ENCODE measurements at regions not wholly inside any gene's neighbourhood (a gene's known extent, or its start where the extent isn't known, plus 50 kb on each side); places are given as distances from the start of the nearest gene placed in this dataset.
"Not testable (repeated sequence)": the region's sequence is repeated elsewhere in the genome, so short reads cannot be mapped to it uniquely, and the experiment has no call there.

DNA sequence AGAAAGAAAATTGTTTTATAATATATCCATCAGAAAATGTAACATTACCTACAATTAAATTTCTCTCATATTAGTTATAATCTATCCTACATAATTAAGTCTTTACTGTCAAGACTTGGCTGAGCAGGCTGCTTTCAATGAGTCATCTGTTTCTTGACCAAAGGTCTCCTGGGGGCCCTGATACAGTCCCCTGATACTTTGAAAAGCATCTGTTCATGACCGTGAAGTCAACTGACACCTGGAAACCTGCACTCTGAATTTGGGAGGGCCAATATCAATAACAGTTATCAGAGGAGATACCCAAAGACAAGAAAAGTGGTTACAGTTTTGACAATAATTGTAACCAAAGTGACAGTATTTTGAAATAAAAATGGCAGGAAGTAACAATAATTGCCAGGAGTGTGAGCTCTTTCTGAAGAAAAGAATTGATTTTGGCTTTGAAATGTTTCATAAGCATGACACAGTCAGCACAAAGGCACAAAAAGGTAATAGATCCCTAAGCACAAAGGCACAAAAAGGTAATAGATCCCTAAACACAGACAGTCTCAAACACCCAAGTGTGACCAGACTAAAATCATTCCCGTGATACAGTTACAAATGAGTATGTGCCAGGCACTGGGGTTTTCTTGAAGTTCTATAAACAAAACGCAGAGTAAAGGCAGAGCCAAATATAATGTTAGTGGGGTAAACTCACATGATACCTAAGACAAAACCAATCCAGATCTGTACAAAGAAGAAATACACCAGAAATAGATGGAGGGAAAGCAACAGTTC is 260.7 kb downstream of the PLOD2 start:
- no peak for DNase-seq

DNA sequence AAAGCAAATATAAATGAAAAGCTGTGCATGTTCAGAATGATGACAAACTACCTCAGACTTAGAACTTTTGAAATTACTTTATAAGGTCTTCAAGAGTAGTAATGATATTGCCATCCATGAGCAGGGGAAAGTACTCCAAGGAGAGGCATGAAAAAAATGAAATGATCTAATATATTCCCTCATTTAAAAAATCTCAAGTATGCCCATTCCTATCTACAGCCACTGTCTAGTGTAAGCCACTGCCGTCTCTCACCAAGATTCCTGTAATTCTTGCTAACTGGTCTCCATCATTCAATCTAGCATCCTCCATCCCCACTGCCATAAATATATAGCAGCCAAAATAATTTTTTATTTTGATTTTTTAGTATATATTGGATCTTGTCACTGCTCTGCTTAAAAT is 258.8 kb downstream of the PLOD2 start:
- DNase-seq = no peak

DNA sequence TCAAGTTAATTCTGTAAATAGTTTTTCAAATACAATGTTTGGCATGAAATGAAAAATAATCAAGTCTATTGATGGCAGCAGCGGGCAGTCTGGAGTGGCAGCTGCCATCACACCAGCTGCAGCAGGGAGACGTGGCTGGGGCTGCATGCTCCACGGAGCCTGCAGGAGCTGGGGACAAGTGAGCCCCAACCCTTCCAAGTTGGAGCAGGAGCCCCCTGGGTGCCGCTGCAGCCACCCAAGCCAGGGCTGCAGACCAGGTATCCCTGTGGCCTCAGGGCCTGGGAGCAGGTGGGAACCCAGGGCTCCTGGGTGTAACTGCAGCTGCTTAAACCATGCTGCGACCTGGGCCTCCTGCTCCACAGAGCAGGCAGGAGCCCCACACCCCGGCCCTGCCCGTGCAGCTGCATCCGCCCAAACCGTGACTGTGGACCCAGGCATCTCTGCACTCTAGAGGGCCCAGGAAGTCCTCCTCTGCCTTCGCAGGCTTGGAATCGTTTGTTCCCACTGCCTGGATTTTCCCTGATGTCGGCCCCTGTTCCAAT is 257.4 kb downstream of the PLOD2 start:
- no peak for DNase-seq

DNA sequence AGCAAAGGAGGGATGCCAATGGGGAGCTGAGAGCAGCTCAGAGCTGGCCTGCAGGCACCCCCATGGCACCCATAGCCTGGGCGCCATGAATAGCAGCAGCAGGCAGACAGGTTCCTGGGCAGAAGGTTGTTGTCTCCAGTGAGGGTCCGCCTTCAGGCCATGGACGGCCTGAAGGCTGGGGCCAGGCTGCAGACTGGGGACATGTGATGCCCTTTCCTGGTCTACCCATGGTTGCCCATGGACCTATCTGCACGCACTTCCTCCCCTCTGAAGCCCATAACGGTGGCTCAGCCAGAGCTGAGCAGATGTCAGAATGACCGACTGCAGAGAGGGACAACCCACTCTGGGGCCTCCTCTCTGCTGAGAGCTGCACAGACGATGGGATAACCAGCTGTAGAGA is 256.8 kb downstream of the PLOD2 start:
- no peak for DNase-seq

DNA sequence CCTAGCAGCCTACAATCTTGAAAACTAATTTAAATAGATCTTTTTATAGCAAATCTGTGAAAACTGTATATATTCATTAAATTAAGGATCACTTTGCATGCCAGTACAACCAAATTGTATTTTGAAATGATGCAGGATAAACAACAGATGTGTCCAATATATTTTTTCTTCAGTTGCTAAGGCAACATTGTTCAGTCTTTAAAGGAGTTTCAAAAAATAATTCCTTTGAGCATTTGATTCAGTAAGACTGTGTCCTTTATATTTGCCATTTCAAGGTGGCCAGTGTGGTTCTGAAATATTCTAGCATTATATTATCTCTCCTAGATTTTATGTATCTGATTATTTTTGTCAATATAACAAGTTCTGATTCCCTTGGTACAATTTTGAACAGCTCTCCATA is 254.7 kb downstream of the PLOD2 start:
- DNase-seq = no peak

DNA sequence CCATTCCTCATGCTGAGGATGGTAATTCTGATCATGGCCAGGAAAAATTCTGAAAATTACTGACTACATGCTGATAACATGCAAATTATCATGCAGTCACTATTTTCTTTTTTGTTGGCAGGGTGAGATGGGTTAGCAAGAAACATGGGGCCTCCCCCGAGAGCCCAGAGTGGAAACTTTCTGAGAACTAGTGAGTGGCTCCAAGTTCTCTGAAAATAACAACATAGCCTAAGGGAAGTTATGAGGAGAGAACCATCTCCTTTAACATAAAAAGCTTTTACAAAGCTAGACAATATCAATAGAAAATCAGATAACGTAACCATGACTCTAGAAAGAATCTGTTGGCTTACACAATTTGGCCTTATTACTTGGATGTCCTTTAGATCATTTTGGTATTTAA is 254.2 kb downstream of the PLOD2 start:
- no peak for DNase-seq

DNA sequence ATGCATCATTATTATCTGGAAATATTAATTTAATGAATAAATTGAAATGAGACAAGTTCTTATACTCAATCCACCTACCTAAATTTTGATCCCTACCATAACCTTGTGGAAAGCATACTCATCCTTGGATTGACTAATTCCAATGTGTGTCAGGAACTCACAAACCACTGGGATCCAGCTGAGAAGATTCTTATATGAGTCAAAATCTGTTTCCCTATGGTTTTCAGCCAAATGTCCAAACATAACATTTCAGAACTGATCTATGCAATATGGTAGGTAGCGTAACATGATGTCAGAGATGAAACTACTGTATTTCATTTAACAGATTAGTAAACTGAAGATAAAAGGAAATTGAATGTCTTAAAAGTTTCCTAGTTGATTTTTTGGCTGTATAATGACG is 250.0 kb downstream of the PLOD2 start:
- DNase-seq = no peak

DNA sequence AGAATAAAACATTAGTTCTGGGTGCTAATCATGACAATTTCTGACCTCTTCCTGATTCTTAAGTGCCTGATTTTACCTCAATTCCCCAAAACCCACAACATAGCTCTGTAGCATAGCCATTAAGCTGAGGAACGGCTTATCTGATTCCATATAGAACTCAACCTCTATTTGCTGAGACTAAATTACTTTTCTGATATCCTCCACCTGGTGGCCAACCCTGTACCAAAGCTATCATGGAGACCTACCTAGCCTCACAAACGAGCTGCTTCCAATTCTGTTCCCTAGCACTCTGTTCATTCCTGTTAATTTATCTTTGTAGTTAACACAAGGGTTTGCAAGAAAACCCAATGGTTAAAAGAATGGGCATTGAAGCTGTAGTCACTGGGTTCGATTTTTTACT is 245.2 kb downstream of the PLOD2 start:
- no peak for DNase-seq

DNA sequence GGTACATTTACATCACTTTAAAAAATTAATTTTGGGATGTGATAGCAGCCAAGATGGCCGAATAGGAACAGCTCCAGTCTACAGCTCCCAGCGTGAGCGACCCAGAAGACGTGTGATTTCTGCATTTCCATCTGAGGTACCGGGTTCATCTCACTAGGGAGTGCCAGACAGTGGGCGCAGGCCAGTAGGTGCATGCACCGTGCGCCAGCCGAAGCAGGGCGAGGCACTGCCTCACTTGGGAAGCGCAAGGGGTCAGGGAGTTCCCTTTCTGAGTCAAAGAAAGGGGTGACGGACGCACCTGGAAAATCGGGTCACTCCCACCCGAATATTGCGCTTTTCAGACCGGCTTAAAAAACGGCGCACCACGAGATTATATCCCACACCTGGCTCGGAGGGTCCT is 233.2 kb downstream of the PLOD2 start:
- not testable (repeated sequence) for DNase-seq

DNA sequence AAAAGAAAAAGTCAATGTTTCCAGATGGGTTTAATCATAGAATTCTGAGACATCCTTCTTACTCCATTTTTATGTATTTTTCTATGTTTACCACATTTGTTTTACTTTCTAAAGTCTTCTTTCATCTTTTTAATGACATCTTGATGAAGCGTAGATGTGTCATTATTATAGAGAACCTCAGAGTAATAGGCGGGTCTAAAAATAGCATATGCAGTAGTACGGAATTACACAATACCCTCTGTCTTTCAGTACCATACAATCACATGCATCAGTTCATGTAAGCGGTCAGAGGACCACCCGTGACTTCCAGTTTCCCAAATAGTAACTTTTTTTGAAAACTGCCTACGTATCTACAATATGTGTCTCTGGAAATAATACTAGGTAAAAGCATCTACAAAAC is 224.0 kb downstream of the PLOD2 start:
- DNase-seq = no peak

DNA sequence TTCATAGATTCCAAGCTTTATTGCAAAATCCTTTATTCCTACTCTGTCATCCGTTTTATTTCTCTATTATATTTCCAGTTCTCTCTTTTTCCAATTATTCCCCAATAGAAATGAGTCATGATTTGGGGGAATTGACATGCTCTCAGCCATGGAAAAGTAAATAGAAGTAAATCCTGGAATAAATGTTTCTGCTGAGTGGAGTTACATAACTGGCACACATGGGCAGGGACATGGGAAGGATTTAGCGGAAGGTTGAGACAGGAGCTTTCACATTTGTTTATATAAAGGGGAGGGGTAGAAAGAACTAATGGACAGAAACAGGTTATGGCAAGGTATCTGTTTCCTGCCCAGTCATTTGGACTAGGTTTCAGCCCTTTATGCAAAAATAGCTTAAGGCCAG is 221.6 kb downstream of the PLOD2 start:
- DNase-seq = no peak

DNA sequence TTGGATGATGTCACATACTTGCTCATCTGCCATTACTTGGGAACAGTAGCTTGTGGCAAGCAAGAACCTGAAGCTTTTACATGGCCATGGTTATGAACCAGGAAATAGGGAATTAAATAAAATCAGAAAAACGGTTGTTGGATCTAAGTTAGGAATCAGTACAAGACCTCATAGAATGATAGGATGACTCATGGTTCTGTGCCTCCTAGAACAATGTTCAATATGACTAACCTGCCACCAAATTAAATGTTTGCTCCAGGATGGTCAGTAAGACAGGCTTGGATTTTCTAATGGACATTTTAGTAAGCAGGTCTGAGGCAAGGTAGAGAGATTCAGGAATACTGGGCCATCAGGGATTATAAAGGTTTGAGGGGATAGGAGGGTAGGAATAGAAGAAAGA is 218.9 kb downstream of the PLOD2 start:
- DNase-seq = no peak

DNA sequence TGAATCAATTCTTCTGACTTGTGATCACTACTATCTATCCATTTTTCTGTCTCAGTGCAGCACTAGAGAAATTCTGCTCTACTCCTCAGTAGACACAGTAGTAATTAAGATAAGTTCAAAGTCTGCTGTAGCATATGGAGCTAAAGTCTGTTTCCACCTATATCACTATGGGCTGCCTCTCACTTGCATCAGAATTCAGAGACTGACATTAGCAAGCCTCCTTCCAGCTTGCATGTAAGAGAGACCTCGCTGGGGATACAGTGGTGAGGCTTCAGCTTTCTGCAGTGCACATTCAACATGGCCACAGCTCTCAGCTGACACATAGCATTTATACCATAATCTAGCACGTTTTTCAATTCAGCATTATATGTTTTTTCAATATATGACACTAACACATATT is 217.0 kb downstream of the PLOD2 start:
- no peak for DNase-seq

DNA sequence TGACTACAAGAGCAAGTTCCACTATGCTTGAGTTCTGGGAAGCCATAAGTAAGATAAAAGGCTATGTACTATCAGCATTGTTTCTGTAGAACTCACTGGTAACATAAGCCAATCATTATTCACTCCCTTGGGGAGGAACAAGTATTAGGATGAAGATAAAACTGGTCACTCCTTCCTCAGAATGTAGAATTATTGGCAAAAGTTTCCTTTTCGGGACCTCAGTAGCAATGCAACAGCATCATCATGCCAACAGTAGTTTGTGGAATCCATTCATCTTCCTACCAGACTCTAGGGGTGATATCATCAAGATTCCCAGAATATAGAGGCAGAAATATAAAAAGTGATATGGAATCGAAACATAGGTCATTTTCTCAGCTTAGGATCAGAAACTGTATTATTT is 209.5 kb downstream of the PLOD2 start:
- no peak for DNase-seq

DNA sequence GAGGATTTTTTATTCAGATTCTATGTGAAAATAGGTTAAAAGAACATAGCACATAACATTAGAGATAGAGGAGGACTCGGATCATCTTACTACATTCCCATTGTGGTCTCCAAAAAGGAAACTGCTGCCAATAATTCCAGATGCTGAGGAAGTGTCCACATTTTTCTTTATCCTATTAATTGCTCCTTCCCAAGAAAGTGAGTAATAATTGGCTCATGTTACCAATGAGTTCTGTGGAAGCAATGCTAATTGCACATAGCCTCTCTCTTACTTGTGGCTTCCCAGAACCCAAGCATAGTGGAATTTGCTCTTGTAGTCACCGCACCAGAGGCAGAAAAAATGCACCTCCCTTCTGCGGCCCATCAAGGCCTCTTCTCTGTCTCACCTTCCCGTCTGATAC is 208.4 kb downstream of the PLOD2 start:
- DNase-seq = no peak

DNA sequence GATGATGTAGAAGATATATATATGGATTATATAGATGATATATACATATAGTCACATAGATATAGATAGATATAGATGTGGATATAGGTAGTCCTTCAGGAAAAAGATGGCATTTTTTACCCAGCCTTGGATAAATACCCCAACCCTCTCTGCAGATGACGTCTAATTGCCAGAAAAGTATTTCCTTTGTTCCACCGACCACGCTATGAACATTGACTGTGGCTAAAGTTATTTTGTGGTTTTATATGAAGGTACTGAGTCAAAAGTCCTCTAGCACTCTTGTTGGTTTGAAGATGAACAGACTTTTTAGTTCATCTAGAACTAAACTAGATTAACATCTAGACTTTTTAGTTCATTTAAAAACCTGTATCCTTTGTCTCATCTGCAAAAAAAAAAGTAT is 207.7 kb downstream of the PLOD2 start:
- no peak for DNase-seq

DNA sequence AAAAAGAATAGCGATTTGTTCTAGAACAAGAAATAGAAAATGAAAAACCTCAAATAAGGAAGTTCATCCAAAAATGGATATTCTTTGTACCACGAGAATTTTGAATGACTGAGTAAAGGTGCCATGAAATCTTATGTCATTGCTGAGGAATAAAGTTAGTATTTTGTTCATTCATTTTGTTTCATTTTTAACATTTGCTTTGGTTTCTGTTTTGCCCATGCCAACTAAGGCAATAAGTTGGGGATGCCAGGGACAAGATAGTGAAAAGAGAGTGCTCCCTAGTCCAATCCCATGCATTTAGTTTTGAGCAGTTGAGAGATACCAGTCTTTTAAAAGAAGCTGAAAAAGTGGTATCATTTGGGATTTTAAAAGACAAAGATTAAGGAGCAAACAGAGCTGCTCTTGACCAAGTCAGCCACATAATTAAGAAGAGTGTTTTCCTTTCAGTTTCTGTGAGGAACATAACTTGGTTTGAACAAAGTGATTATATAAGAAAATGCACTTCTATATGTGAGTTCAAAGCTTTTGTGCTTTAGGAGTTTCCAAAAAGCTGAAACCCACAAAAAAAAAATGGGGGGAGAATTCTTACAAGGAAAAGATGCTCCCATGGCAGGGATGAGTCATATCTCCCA is 201.4 kb downstream of the PLOD2 start:
- no peak for DNase-seq

DNA sequence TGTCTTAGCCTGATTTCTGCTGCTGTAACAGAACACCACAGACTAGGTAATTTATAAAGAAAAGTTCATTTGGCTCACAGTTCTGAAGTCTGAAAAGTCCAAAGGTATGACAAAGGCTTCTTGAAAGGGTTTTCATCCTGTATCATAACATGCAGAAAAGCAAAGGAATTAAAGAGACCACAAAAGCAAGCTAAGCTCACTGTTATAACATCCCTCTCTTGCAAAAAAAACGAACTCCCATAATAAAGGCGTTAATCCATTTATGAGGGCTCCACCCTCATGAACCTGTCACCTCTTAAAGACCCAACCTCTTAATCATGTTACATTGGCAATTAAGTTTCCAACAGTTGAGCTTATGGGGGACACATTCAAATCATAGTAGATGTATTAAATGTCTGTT is 197.9 kb downstream of the PLOD2 start:
- DNase-seq = no peak

DNA sequence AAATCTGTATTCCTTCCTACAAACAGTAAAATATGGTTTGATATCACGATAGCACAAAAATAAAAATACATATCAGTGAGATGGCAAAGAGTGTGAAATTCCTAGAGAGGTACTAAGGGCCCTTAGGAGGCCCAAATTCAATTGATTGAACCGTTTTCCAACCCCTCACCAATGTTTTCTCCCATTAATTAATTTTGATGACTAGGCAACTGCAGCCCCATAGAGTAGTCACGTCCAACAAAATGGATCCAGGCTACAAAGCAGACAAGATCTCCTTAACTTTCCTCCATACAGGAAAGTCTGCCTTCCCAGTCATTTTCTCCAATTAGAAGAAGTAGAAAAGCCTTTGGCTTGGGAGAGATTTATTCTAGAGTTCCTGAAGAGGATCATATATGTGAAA is 193.9 kb downstream of the PLOD2 start:
- no peak for DNase-seq

DNA sequence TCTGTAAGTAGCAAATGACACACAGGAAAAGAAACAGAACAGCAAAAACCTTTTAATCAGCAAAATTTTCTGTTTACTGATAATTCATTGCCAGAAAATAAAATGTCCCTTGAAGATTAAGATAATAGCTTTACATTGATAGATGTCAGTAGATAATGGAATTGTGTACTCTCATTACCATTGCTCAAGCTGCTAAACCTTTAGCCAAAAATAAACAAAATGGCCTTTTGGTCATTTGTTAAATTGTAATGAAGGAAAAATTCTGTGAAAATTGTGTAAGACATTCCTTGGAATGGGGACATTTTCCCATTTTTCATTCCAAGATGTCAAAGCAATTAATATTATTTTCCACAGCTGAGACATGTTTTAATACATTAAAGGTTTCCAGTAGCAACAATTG is 189.8 kb downstream of the PLOD2 start:
- no peak for DNase-seq

DNA sequence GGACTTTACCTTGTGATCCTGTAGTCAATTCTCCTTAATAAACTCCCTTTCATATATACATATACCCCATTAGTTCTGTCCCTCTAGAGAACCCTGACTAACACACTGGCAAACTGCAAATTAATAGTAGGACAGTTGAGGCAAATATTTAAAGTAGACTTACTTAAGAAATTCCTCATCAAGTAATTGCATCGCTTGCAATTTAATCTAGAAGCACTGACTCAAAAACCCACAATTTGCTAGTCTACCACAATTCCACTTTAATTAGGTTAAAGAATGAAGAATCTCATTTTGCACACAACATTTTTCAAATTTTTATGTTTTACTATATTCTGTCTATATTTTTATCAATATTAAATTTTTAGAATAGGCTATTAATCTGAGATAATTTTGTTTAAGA is 188.1 kb downstream of the PLOD2 start:
- no peak for DNase-seq

DNA sequence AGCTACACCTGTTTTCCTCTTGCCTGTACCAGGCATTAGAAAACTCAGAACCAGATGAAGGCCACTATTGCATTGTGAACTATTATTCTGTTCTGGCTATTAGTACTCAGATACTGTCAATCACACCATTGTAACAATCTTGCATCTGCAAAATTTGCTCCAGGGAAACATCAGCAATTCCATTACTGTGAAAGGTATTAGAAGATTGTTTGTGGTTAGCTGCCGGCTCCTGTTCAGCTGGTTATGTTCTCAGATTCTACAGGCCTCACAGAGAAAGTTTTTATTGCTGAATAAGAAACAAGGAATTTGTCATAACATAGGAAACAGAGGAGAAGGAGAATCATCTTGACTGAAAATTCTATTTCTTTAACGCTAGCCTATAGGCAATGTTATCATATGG is 179.9 kb downstream of the PLOD2 start:
- no peak for DNase-seq

DNA sequence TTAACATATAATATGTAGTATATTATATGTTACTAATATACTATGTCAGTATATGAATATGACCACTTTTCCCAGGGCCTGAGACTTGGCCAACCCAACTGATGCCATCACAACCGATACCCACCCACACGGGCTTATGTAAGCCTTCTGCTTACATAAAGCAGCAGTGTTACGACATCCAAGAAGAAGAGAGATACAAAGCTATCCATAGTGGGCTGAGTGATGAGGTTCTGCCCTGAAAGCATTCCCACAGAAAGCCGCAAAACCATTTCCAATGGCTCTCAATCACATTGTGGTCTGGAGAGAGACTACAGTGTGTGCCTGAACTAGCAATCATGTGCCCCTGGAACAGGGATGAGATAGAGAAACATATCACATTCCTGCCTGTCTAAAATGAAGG is 177.9 kb downstream of the PLOD2 start:
- DNase-seq = no peak
